NT2/D1 (cell line): ENCODE measurements at regions not wholly inside any gene's neighbourhood (a gene's known extent, or its start where the extent isn't known, plus 50 kb on each side); places are given as distances from the start of the nearest gene placed in this dataset.
"Not testable (repeated sequence)": the region's sequence is repeated elsewhere in the genome, so short reads cannot be mapped to it uniquely, and the experiment has no call there.

Source experiments
- SUZ12 ChIP-seq: IDR thresholded peaks from 2 replicates; pipeline ENCODE4 v1.6.1; 2011; ENCODE audit not compliant: insufficient read length, insufficient read depth; ENCODE audit errors: extremely low read depth
- ZNF274 ChIP-seq: IDR thresholded peaks from 2 replicates; pipeline ENCODE4 v1.6.1; 2011; ENCODE audit warnings: mild to moderate bottlenecking, low read depth, low read length

DNA sequence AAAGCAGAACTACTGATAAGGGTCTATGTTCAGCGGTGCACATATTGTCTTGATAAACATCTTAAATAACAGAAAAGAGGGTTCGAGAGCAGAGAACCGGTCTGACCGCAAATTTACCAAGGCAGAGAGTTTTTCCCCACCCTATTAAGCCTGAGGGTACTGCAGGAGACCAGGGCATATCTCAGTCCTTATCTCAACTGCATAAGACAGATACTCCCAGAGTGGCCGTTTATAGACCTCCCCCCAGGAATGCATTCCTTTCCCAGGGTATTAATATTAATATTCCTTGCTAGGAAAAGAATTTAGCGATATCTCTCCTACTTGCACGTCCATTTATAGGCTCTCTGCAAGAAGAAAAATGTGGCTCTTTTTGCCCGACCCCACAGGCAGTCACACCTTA is 74.3 kb downstream of the CYP26B1 start:
- not testable (repeated sequence) for TF ChIP-seq SUZ12, ZNF274
